ENCODE measurements at regions not wholly inside any gene's neighbourhood (a gene's known extent, or its start where the extent isn't known, plus 50 kb on each side); places are given as distances from the start of the nearest gene placed in this dataset.
A peak's percentile ranks its signal among the peaks of the same experiment; 100 is the strongest.
"Not testable (repeated sequence)": the region's sequence is repeated elsewhere in the genome, so short reads cannot be mapped to it uniquely, and the experiment has no call there.

- H3K9me3 Mint-ChIP-seq: no peaks in the 10 kb centered on the region
- no peak overlapping the region for H3K4me3 Mint-ChIP-seq
- no peak overlapping the region for H3K27ac Mint-ChIP-seq
- peaks cover 13 to 19% (median 15%) of the 10 kb centered on the region in 3 donors for H3K4me1 Mint-ChIP-seq
- peaks cover 0 to 3% of the 10 kb centered on the region in 2 experiments for H3K4me1 ChIP-seq (ENCODE audit: control insufficient read depth in 1 of 2, extremely low read depth in 1 of 2, insufficient read depth in 2 of 2, low read length in 2 of 2)
- no peaks in the 10 kb centered on the region for H3K27me3 ChIP-seq (replicated peaks in 1 of 2; ENCODE audit: control insufficient read depth in 2 of 2, extremely low read depth in 1 of 2, insufficient read depth in 2 of 2, low read length in 1 of 2)
- DNase-seq (no peak), ATAC-seq (replicated peaks in 1 of 4) (no peak)
- H3K9me3 ChIP-seq: no peaks in the 10 kb centered on the region
- WGBS (ENCODE audit: insufficient coverage): 100% methylated on average over 1 of the region's 3 CpGs
- no peaks in the 10 kb centered on the region for H3K36me3 ChIP-seq (ENCODE audit: control insufficient read depth in 2 of 2, extremely low read depth in 1 of 2, insufficient read depth in 1 of 2, low read length in 1 of 2)
- no peak overlapping the region for H3K4me3 ChIP-seq (ENCODE audit: control insufficient read depth in 1 of 2, extremely low read depth in 1 of 2, low read length in 1 of 2)
- no peak overlapping the region for H3K27ac ChIP-seq (ENCODE audit: low read length)
- no peaks in the 10 kb centered on the region for H3K27me3 Mint-ChIP-seq
- no peaks in the 10 kb centered on the region for H3K36me3 Mint-ChIP-seq
- CTCF ChIA-PET: no interaction called here
- POLR2A ChIA-PET: no interaction called here
Observed at GRCh38 chr11:81966340-81966739, 767.3 kb downstream of the FAM181B start.

- H3K27me3 ChIP-seq (replicated peaks in 1 of 2; ENCODE audit: control insufficient read depth in 2 of 2, extremely low read depth in 1 of 2, insufficient read depth in 2 of 2, low read length in 1 of 2): no peaks in the 10 kb centered on the region
- no peaks in the 10 kb centered on the region for H3K36me3 Mint-ChIP-seq
- H3K27me3 Mint-ChIP-seq: no peaks in the 10 kb centered on the region
- no peaks in the 10 kb centered on the region for H3K9me3 Mint-ChIP-seq
- no peaks in the 10 kb centered on the region for H3K9me3 ChIP-seq
- peaks cover 0 to 3% of the 10 kb centered on the region in 2 experiments for H3K4me1 ChIP-seq (ENCODE audit: control insufficient read depth in 1 of 2, extremely low read depth in 1 of 2, insufficient read depth in 2 of 2, low read length in 2 of 2)
- peak in 1 of 35 experiments; percentile 39 for DNase-seq
- no peak overlapping the region for H3K27ac ChIP-seq (ENCODE audit: low read length)
- peaks cover 13 to 18% (median 15%) of the 10 kb centered on the region in 3 donors for H3K4me1 Mint-ChIP-seq
- POLR2A ChIA-PET: no interaction called here
- no peak overlapping the region for H3K4me3 Mint-ChIP-seq
- CTCF ChIA-PET: no interaction called here
- ATAC-seq (replicated peaks in 1 of 4): no peak
- no peaks in the 10 kb centered on the region for H3K36me3 ChIP-seq (ENCODE audit: control insufficient read depth in 2 of 2, extremely low read depth in 1 of 2, insufficient read depth in 1 of 2, low read length in 1 of 2)
- no CpG with 5 or more reads among the region's 3 CpGs for WGBS (ENCODE audit: insufficient coverage)
- no peak overlapping the region for H3K4me3 ChIP-seq (ENCODE audit: control insufficient read depth in 1 of 2, extremely low read depth in 1 of 2, low read length in 1 of 2)
- H3K27ac Mint-ChIP-seq: no peak overlapping the region
Observed at GRCh38 chr11:81963018-81963417, 770.6 kb downstream of the FAM181B start.

GRCh38 chr11:81960443-81960842, 773.2 kb downstream of the FAM181B start:
- POLR2A ChIA-PET: no interaction called here
- CTCF ChIA-PET: no interaction called here

GRCh38 chr11:81959341-81959740, 774.3 kb downstream of the FAM181B start:
- Histone ChIP-seq H3K36me3 (ENCODE audit: control insufficient read depth in 2 of 2, extremely low read depth in 1 of 2, insufficient read depth in 1 of 2, low read length in 1 of 2) (no peaks in the 10 kb centered on the region), H3K27ac (ENCODE audit: low read length) (no peak overlapping the region), H3K4me1 (ENCODE audit: control insufficient read depth in 1 of 2, extremely low read depth in 1 of 2, insufficient read depth in 2 of 2, low read length in 2 of 2) (peaks cover 0 to 3% of the 10 kb centered on the region in 2 experiments), H3K4me3 (ENCODE audit: control insufficient read depth in 1 of 2, extremely low read depth in 1 of 2, low read length in 1 of 2) (no peak overlapping the region), H3K9me3 (no peaks in the 10 kb centered on the region), H3K27me3 (replicated peaks in 1 of 2; ENCODE audit: control insufficient read depth in 2 of 2, extremely low read depth in 1 of 2, insufficient read depth in 2 of 2, low read length in 1 of 2) (no peaks in the 10 kb centered on the region)
- POLR2A ChIA-PET: no interaction called here
- no peak for ATAC-seq (replicated peaks in 1 of 4)
- Mint-ChIP-seq H3K4me3 (no peak overlapping the region), H3K4me1 (peaks cover 13 to 18% (median 15%) of the 10 kb centered on the region in 3 donors), H3K27me3 (no peaks in the 10 kb centered on the region), H3K36me3 (peaks cover 3% of the 10 kb centered on the region), H3K9me3 (peaks cover 0 to 9% (median 4%) of the 10 kb centered on the region in 3 donors), H3K27ac (no peak overlapping the region)
- DNase-seq: no peak
- 78% methylated on average over 1 of the region's 2 CpGs for WGBS (ENCODE audit: insufficient coverage)
- CTCF ChIA-PET: no interaction called here

More at GRCh38 chr11:81960443-81960842, 773.2 kb downstream of the FAM181B start:
- no peaks in the 10 kb centered on the region for H3K27me3 Mint-ChIP-seq
- Histone ChIP-seq H3K4me1 (ENCODE audit: control insufficient read depth in 1 of 2, extremely low read depth in 1 of 2, insufficient read depth in 2 of 2, low read length in 2 of 2) (peaks cover 0 to 3% of the 10 kb centered on the region in 2 experiments), H3K27ac (ENCODE audit: low read length) (no peak overlapping the region), H3K9me3 (no peaks in the 10 kb centered on the region), H3K27me3 (replicated peaks in 1 of 2; ENCODE audit: control insufficient read depth in 2 of 2, extremely low read depth in 1 of 2, insufficient read depth in 2 of 2, low read length in 1 of 2) (no peaks in the 10 kb centered on the region), H3K4me3 (ENCODE audit: control insufficient read depth in 1 of 2, extremely low read depth in 1 of 2, low read length in 1 of 2) (no peak overlapping the region), H3K36me3 (ENCODE audit: control insufficient read depth in 2 of 2, extremely low read depth in 1 of 2, insufficient read depth in 1 of 2, low read length in 1 of 2) (no peaks in the 10 kb centered on the region)
- ATAC-seq (replicated peaks in 1 of 4) (no peak), DNase-seq (no peak)
- peaks cover 13 to 18% (median 15%) of the 10 kb centered on the region in 3 donors for H3K4me1 Mint-ChIP-seq
- H3K4me3 Mint-ChIP-seq: no peak overlapping the region
- H3K9me3 Mint-ChIP-seq: peaks cover 0 to 9% (median 4%) of the 10 kb centered on the region in 3 donors
- WGBS (ENCODE audit: insufficient coverage): no CpG with 5 or more reads among the region's 3 CpGs
- H3K36me3 Mint-ChIP-seq: peaks cover 3% of the 10 kb centered on the region
- no peak overlapping the region for H3K27ac Mint-ChIP-seq

GRCh38 chr11:81954301-81954700, 779.4 kb downstream of the FAM181B start:
- H3K4me3 Mint-ChIP-seq; ATAC-seq (replicated peaks in 1 of 4); H3K27me3 ChIP-seq (replicated peaks in 1 of 2; ENCODE audit: control insufficient read depth in 2 of 2, extremely low read depth in 1 of 2, insufficient read depth in 2 of 2, low read length in 1 of 2); H3K4me1 ChIP-seq (ENCODE audit: control insufficient read depth in 1 of 2, extremely low read depth in 1 of 2, insufficient read depth in 2 of 2, low read length in 2 of 2); H3K9me3 ChIP-seq; H3K27ac ChIP-seq (ENCODE audit: low read length); H3K4me3 ChIP-seq (ENCODE audit: control insufficient read depth in 1 of 2, extremely low read depth in 1 of 2, low read length in 1 of 2); H3K36me3 Mint-ChIP-seq; DNase-seq; H3K9me3 Mint-ChIP-seq; POLR2A ChIA-PET; H3K27me3 Mint-ChIP-seq; H3K36me3 ChIP-seq (ENCODE audit: control insufficient read depth in 2 of 2, extremely low read depth in 1 of 2, insufficient read depth in 1 of 2, low read length in 1 of 2); H3K4me1 Mint-ChIP-seq; H3K27ac Mint-ChIP-seq: not testable (repeated sequence)
- CTCF ChIA-PET: interaction anchor here in 1 of 2 donors (0.6 kb wide), 2 partner anchors 90 to 288 kb away, joined by 5 read pairs; no protein-coding TSS in a partner anchor
- no CpG with 5 or more reads among the region's 6 CpGs for WGBS (ENCODE audit: insufficient coverage)

- H3K4me3 ChIP-seq (ENCODE audit: control insufficient read depth in 1 of 2, extremely low read depth in 1 of 2, low read length in 1 of 2): no peak overlapping the region
- DNase-seq (no peak), ATAC-seq (replicated peaks in 1 of 4) (no peak)
- H3K4me1 ChIP-seq (ENCODE audit: control insufficient read depth in 1 of 2, extremely low read depth in 1 of 2, insufficient read depth in 2 of 2, low read length in 2 of 2): no peaks in the 10 kb centered on the region
- no peaks in the 10 kb centered on the region for H3K36me3 Mint-ChIP-seq
- H3K4me3 Mint-ChIP-seq: no peak overlapping the region
- CTCF ChIA-PET: no interaction called here
- H3K27me3 ChIP-seq (replicated peaks in 1 of 2; ENCODE audit: control insufficient read depth in 2 of 2, extremely low read depth in 1 of 2, insufficient read depth in 2 of 2, low read length in 1 of 2): peaks cover 0 to 4% of the 10 kb centered on the region in 2 experiments
- no peaks in the 10 kb centered on the region for H3K36me3 ChIP-seq (ENCODE audit: control insufficient read depth in 2 of 2, extremely low read depth in 1 of 2, insufficient read depth in 1 of 2, low read length in 1 of 2)
- H3K9me3 Mint-ChIP-seq: no peaks in the 10 kb centered on the region
- no peaks in the 10 kb centered on the region for H3K27me3 Mint-ChIP-seq
- peaks cover 0 to 7% (median 0%) of the 10 kb centered on the region in 3 donors for H3K4me1 Mint-ChIP-seq
- no peak overlapping the region for H3K27ac ChIP-seq (ENCODE audit: low read length)
- 100% methylated on average over 1 of the region's 3 CpGs for WGBS (ENCODE audit: insufficient coverage)
- POLR2A ChIA-PET: no interaction called here
- H3K9me3 ChIP-seq: no peaks in the 10 kb centered on the region
- no peak overlapping the region for H3K27ac Mint-ChIP-seq
Observed at GRCh38 chr11:81946831-81947230, 786.8 kb downstream of the FAM181B start.

GRCh38 chr11:81942646-81943045, 791.0 kb downstream of the FAM181B start:
- no peak for DNase-seq
- CTCF ChIA-PET: no interaction called here
- Histone ChIP-seq H3K9me3 (no peaks in the 10 kb centered on the region), H3K4me1 (ENCODE audit: control insufficient read depth in 1 of 2, extremely low read depth in 1 of 2, insufficient read depth in 2 of 2, low read length in 2 of 2) (no peaks in the 10 kb centered on the region), H3K4me3 (ENCODE audit: control insufficient read depth in 1 of 2, extremely low read depth in 1 of 2, low read length in 1 of 2) (no peak overlapping the region), H3K27ac (ENCODE audit: low read length) (no peak overlapping the region), H3K36me3 (ENCODE audit: control insufficient read depth in 2 of 2, extremely low read depth in 1 of 2, insufficient read depth in 1 of 2, low read length in 1 of 2) (no peaks in the 10 kb centered on the region), H3K27me3 (replicated peaks in 1 of 2; ENCODE audit: control insufficient read depth in 2 of 2, extremely low read depth in 1 of 2, insufficient read depth in 2 of 2, low read length in 1 of 2) (no peaks in the 10 kb centered on the region)
- Mint-ChIP-seq H3K9me3 (no peaks in the 10 kb centered on the region), H3K27me3 (no peaks in the 10 kb centered on the region), H3K36me3 (no peaks in the 10 kb centered on the region), H3K4me3 (no peak overlapping the region), H3K27ac (no peak overlapping the region), H3K4me1 (no peaks in the 10 kb centered on the region)
- WGBS (ENCODE audit: insufficient coverage): no CpG with 5 or more reads among the region's 2 CpGs
- POLR2A ChIA-PET: no interaction called here
- no peak for ATAC-seq (replicated peaks in 1 of 4)
